HG03378 (cell line): ENCODE measurements at regions not wholly inside any gene's neighbourhood (a gene's known extent, or its start where the extent isn't known, plus 50 kb on each side); places are given as distances from the start of the nearest gene placed in this dataset.

Experiments used
- ATAC-seq: cut with Tn5 transposase; IDR thresholded peaks from one replicate; pipeline ENCODE4 v1.9.1; 2021; ENCODE audit warnings: mild to moderate bottlenecking, moderate library complexity; ENCODE audit not compliant: unreplicated experiment

GRCh38 chr14:75333606-75334548, 55.2 kb downstream of the FOS start:
- no peak for ATAC-seq

DNA sequence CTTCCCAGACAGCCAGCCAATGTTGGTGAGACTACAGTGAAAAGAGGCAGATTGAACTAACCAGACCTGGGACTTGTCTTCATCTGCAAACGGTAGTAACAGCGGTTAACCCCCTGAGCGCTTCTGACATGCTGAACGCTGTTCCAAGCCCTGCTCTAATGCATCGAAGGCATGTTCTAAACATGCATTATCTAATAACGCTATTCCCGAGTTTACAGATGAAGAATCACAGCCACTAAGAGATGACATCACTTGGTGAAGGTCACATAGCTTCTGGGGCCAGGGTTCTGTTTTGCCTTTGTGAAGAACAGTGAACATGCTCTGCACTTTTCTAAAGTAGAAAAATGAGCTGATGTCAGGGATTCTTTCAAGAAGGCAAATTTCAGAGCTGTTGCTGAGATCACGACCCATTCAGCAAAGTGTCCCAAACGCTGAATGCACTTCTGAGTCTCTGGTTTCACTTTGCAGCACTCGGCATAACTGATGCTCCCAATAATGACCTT, 56.0 kb downstream of the FOS start:
- no peak for ATAC-seq

GRCh38 chr14:75335571-75335970, 56.9 kb downstream of the FOS start:
- ATAC-seq: no peak

DNA sequence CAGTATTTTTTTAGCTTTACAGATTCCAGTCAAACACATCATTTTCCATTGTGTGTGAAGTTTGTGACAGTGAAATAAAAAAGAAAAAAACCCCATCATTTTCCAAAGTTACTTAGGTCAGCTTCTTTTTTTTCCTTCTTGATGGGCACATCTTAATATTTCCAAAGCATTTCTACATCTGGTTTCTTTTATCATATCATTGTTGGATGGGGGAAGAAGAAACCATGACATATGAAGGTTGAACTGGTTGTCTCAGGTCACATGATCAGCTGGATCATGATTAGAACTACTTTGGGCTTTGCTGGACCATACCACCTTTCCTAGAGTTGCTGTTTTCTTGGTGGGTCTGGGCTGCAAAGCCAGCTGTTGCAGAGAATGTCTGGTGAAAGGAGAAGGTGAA, 59.8 kb downstream of the FOS start:
- ATAC-seq: no peak

DNA sequence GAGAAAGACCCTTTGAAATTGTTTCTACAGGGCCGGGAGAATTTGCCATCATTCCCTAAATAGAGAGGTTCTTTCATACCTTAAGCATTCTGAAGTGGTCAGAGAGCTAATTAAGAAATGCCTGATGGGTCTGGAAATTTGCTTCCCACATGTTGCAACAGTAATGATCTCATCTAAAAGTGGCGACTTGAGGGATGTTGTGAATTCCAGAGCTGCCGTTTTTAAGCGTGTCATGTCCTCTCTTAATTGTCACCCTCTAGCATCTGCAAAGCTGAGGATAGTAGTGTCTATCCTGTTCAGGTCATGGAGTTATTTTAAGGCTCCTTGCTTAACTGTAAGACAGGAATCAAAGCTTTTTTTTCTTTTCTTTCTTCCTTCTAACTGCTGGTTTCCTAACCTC, 60.4 kb downstream of the FOS start:
- ATAC-seq: no peak

DNA sequence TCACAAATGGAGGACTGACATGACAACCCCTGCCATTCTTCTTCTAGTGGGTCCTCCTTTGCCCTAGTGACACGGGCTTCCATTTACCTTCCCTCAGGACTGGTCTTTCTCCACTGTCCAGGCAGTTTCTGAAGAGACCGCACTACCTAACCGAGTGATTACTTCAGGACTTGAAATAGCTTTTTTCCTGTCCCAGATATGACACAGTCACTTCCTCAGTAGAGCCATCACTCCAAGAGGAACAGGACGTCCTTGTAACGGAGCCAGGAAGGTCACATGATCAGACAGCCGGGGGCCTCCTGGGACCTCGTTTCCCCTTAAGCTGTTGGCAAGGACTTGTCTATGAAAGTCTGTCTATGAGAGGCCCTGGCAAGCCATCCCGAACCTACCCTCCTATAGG, 62.3 kb downstream of the FOS start:
- no peak for ATAC-seq

GRCh38 chr14:75341620-75342019, 63.0 kb downstream of the FOS start:
- no peak for ATAC-seq

GRCh38 chr14:75342762-75343599, 64.4 kb downstream of the FOS start:
- ATAC-seq: peak; percentile 60

- no peak for ATAC-seq
Measured at GRCh38 chr14:75343911-75344310, 65.3 kb downstream of the FOS start.

DNA sequence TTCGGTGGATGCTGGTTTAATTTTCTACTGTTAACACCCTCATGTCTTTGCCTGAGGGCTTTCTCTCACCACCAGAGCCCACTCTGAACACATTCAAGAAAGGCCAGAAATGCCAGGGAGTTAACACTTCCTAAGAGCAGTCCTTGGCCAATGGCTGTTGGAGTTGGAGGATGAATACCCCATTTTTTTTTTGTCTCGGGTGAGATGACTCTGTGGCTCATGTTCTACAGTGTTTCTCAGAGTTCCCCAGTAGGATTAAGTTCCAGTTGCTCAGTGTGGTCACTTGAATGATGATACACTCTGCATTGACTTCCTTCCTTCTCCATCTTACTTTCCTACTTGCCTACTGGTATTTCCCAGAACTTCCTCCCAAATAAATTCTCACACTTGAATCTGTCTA, 65.8 kb downstream of the FOS start:
- no peak for ATAC-seq

DNA sequence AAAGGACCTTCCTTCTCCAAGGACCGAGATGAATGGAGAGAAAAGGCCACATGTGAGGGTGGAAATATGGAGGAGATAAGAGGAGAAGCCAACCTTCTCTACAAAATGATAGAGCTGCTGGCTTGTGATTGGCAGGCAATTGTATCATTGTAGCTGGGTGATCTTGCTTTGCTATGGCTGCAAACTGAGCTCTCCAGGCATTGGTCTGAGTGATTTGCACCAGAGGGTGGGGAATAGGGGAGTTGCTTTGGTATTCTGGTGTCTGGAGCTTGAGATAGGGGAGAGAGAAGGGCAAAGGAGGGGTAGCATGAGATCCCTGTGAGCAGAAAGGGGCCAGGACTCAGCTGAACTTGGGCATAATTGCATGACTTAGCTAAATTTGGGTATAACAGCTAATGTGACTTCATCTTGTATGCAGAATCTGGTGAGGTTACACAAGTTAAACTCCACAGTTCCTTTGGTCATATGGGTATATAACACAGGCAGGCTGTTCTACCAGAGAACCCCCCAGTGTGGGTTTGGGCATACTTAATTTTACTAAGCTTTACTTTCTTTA, 72.0 kb downstream of the FOS start:
- no peak for ATAC-seq

GRCh38 chr14:75359098-75359497, 68.7 kb upstream of the JDP2 start:
- no peak for ATAC-seq

DNA sequence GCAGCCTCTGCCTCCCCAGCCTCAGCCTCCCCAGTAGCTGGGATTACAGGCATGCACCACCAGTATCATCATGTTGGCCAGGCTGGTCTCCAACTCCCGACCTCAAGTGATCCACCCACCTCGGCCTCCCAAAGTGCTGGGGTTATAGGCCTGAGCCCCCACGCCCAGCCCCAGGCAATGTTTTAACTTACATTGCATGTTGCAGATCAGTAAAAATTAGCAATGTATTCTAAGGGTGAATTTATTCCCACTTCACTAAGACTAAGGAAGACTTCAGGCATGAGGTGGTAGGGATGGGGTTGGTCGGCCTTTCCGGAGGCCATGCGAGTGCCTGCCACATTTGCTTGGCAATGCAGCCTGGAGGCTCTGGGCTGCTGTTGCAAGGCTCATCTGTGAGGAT, 66.8 kb upstream of the JDP2 start:
- ATAC-seq: no peak

DNA sequence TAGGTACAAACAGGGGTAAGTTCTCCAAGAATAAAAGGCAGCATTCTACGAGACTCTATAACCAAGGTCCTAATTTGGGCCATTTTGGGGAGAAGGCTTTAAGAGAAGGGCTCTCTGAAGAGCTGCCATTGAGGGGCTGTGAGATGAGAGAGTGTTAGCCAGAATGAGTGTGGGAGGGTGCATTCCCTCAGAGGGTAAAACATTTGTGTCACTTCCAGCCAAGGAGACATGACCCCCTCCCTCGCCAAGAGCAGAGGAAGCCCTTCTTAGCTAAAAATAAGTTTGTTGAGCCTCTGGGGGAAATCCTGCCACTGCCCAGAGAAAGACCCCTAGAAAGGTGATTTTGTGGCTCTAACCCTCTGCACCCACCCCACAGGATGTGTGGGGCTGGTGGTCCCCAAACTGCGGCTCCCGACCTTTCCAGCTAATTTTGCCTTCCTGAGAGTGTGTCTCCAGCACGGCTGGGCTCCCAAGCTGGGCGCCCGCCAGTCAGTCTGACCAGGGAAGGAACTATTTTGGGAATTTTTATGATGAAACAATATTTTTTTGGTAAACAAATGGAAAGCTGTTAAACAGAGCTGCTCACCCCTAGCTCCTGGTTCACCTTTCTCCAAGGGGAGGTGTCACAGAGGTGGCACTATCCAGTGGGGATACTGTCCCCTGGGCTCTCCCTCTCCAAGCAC, 65.9 kb upstream of the JDP2 start:
- no peak for ATAC-seq

DNA sequence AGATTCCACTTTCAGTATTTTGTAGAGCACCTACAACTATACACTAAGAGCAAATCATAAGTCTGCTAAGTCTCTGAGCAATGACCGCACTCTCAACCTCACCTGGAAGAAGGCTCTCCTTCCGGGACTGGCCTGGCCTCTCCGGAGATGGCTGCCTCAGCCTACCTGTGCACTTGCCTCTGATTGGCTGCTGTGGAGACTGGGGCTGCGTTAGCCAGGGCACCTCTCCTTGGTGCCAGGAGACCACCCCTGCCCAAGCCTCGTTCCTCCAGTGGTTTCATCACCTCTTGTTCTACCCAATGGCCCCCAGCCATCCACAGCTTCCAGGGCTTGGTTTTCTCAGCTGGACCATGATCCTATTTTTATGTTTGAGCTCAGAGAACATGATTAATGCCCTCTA, 64.7 kb upstream of the JDP2 start:
- ATAC-seq: no peak

DNA sequence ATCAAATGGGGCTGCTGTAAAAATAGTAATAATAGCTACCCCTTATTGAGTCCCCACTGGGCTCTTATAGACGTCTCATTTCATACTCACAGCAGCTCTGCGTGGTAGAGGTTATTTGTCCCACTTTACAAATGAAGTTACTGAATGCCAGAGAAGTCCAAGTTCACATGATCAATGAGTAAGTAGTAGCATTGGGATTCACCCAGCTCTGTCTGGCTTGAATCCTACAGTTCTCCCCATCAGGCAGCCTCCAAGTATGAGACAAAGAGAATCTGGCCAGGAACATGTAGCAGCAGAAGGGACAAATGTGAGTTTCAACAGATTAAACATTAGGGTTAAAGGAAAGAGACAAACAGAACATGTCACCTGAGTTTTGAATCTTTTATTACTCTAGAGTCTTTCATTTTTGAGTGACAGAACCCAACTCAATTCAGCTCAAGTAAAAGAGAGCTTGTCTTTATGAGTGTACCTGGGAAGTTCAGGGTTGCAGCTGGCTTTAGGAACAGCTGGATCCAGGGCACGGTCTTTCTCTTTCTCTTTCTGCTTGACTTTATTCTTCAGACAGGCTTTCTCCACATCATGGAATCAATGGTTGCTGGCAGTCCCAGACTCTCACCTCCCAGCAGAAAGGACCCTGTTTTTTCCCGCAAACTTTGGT, 64.1 kb upstream of the JDP2 start:
- ATAC-seq: no peak

DNA sequence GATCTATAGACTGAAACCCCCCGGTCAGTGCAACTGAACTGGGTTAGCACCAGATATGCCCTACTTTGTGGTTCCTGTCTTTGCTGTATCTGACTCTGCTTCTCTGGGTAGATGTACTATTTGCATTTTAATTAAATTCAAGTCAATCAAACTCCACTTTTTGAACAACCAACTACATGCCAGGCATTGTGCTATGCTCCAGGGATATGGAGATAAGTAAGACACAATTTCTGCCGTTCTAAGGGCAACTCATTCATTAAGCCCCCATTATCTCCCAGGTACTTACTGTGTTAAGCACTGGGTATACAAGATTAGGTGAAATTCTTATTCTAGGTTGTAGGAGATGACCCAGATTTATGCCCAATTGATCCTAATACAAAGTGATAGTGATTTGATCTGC, 62.7 kb upstream of the JDP2 start:
- no peak for ATAC-seq

- ATAC-seq: no peak
Measured at GRCh38 chr14:75366963-75367362, 60.9 kb upstream of the JDP2 start.

- ATAC-seq: no peak
Measured at GRCh38 chr14:75368333-75368732, 59.5 kb upstream of the JDP2 start.

DNA sequence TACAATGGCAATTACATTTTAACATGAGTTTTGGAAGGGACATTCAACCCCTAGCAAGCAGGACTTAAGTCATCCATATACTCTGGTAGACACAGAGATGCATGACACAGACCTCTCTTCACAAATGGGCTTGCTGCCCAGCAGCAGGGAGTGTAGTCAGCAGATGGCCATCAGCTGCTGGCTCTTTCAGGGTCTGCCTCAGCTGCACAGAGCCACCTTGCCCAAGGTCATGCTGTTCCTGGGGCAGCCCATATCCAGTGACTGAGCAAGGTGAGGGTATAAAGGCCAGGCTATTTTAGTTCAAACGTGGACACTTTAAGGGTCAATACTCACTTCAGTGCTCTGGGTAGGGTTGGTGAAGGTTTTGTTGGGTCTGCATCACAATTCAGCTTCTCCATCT, 58.3 kb upstream of the JDP2 start:
- no peak for ATAC-seq
